H9 (cell line): ENCODE measurements at regions not wholly inside any gene's neighbourhood (a gene's known extent, or its start where the extent isn't known, plus 50 kb on each side); places are given as distances from the start of the nearest gene placed in this dataset.

Experiments
- DNase-seq: peaks from one replicate; pipeline ENCODE4 v3.0.0-alpha.2; 2017
- H2AFZ ChIP-seq: one replicate; pipeline ENCODE4 v1.6.1; 2013; ENCODE audit warnings: mild to moderate bottlenecking, low read length, control low read depth, moderate library complexity
- H2AK5ac ChIP-seq: 2 replicates; pipeline ENCODE4 v1.6.1; 2013; ENCODE audit warnings: low read length, control low read depth, mixed read lengths; ENCODE audit not compliant: insufficient read length
- H2BK120ac ChIP-seq: one replicate; pipeline ENCODE4 v1.6.1; 2013; ENCODE audit warnings: low read depth, mild to moderate bottlenecking, low read length, control low read depth, inconsistent platforms; ENCODE audit not compliant: poor library complexity, severe bottlenecking
- H2BK12ac ChIP-seq: 2 replicates; pipeline ENCODE4 v1.6.1; 2013; ENCODE audit warnings: low read length, control low read depth, mixed read lengths, low read depth; ENCODE audit not compliant: insufficient read length
- H2BK15ac ChIP-seq: 2 replicates; pipeline ENCODE4 v1.6.1; 2013; ENCODE audit warnings: low read depth, low read length, control low read depth
- H2BK20ac ChIP-seq: one replicate; pipeline ENCODE4 v1.6.1; 2013; ENCODE audit warnings: low read depth, mild to moderate bottlenecking, low read length, control low read depth, inconsistent platforms; ENCODE audit not compliant: poor library complexity, severe bottlenecking
- H2BK5ac ChIP-seq: 2 replicates; pipeline ENCODE4 v1.6.1; 2013; ENCODE audit warnings: low read length, control low read depth, mixed read lengths; ENCODE audit not compliant: insufficient read length
- H3K14ac ChIP-seq: 2 replicates; pipeline ENCODE4 v1.6.1; 2013; ENCODE audit warnings: low read length, control low read depth; ENCODE audit not compliant: insufficient read depth
- H3K18ac ChIP-seq: 2 replicates; pipeline ENCODE4 v1.6.1; 2013; ENCODE audit warnings: low read depth, mild to moderate bottlenecking, mixed read lengths, low read length, control low read depth; ENCODE audit not compliant: insufficient read length
- H3K23ac ChIP-seq: 2 replicates; pipeline ENCODE4 v1.6.1; 2013; ENCODE audit warnings: low read length, control low read depth, mixed read lengths, low read depth; ENCODE audit not compliant: insufficient read length
- H3K23me2 ChIP-seq: 2 replicates; pipeline ENCODE4 v1.6.1; 2013; ENCODE audit warnings: low read depth, mild to moderate bottlenecking, mixed read lengths, low read length, control low read depth; ENCODE audit not compliant: insufficient read length, poor library complexity, severe bottlenecking
- H3K27ac ChIP-seq: 2 replicates; pipeline ENCODE4 v1.5.1; 2013; ENCODE audit warnings: low read length, control low read depth, mixed read lengths, low read depth; ENCODE audit not compliant: insufficient read length
- H3K27me3 ChIP-seq: 2 replicates; pipeline ENCODE4 v1.6.1; 2013; ENCODE audit warnings: low read length, control low read depth, inconsistent platforms; ENCODE audit not compliant: insufficient read depth
- H3K4ac ChIP-seq: 2 replicates; pipeline ENCODE4 v1.6.1; 2013; ENCODE audit warnings: low read depth, mild to moderate bottlenecking, control low read depth, inconsistent platforms, low read length, moderate library complexity
- H3K4me1 ChIP-seq: 2 replicates; pipeline ENCODE4 v1.6.1; 2013; ENCODE audit warnings: low read length, control low read depth, inconsistent platforms; ENCODE audit not compliant: insufficient read depth
- H3K4me2 ChIP-seq: 2 replicates; pipeline ENCODE4 v1.6.1; 2013; ENCODE audit warnings: low read length, control low read depth, mixed read lengths; ENCODE audit not compliant: insufficient read length, insufficient read depth
- H3K56ac ChIP-seq: 2 replicates; pipeline ENCODE4 v1.6.1; 2013; ENCODE audit warnings: low read depth, mild to moderate bottlenecking, mixed read lengths, low read length, control low read depth; ENCODE audit not compliant: insufficient read length
- H3K79me1 ChIP-seq: 2 replicates; pipeline ENCODE4 v1.6.1; 2013; ENCODE audit warnings: low read depth, mild to moderate bottlenecking, moderate library complexity, low read length, control low read depth, inconsistent platforms; ENCODE audit not compliant: insufficient read depth, poor library complexity, severe bottlenecking
- H3K79me2 ChIP-seq: 2 replicates; pipeline ENCODE4 v1.6.1; 2013; ENCODE audit warnings: low read length, control low read depth, inconsistent platforms; ENCODE audit not compliant: insufficient read depth
- H3K9ac ChIP-seq: 2 replicates; pipeline ENCODE4 v1.6.1; 2013; ENCODE audit warnings: low read length, control low read depth, mixed read lengths; ENCODE audit not compliant: insufficient read length; ENCODE audit errors: extremely low read depth
- H3K9me3 ChIP-seq: one replicate; pipeline ENCODE4 v1.6.1; 2013; ENCODE audit warnings: low read depth, low read length, inconsistent platforms; ENCODE audit not compliant: control insufficient read depth
- H3T11ph ChIP-seq: one replicate; pipeline ENCODE4 v1.6.1; 2013; ENCODE audit warnings: mild to moderate bottlenecking, low read length, control low read depth, inconsistent platforms
- H4K20me1 ChIP-seq: one replicate; pipeline ENCODE4 v1.6.1; 2013; ENCODE audit not compliant: control insufficient read depth, insufficient read length, insufficient read depth
- H4K5ac ChIP-seq: 2 replicates; pipeline ENCODE4 v1.6.1; 2013; ENCODE audit warnings: low read depth, mild to moderate bottlenecking, mixed read lengths, low read length, control low read depth; ENCODE audit not compliant: insufficient read length
- H4K8ac ChIP-seq: replicated peaks from 2 replicates; pipeline ENCODE4 v1.6.1; 2013; ENCODE audit warnings: low read length, control low read depth, mixed read lengths, low read depth; ENCODE audit not compliant: insufficient read length
- H4K91ac ChIP-seq: 2 replicates; pipeline ENCODE4 v1.6.1; 2013; ENCODE audit warnings: low read depth, mild to moderate bottlenecking, moderate library complexity, mixed read lengths, low read length, control low read depth; ENCODE audit not compliant: insufficient read length
- H3K27ac Mint-ChIP-seq, 3 experiments: 2 replicates in 2 of 3; 3 replicates in 1 of 3; pipeline ENCODE4 v1.8.0; 2020 to 2021; ENCODE audit warnings: mixed read lengths in 3 of 3, mild to moderate bottlenecking in 1 of 3, moderate library complexity in 1 of 3
- H3K27me3 Mint-ChIP-seq: 2 replicates; pipeline ENCODE4 v1.8.0; 2021; ENCODE audit warnings: low read depth, mild to moderate bottlenecking, moderate library complexity, mixed read lengths
- H3K36me3 Mint-ChIP-seq, 3 experiments: 2 replicates in 2 of 3; 3 replicates in 1 of 3; pipeline ENCODE4 v1.8.0; 2020 to 2021; ENCODE audit warnings: low read depth in 3 of 3, mixed read lengths in 3 of 3; ENCODE audit not compliant: insufficient read depth in 1 of 3
- H3K4me1 Mint-ChIP-seq, 2 experiments: 2 replicates each; pipeline ENCODE4 v1.8.0; 2020; ENCODE audit warnings: mixed read lengths in 2 of 2
- H3K4me3 Mint-ChIP-seq, 2 experiments: 2 replicates in 1 of 2; 3 replicates in 1 of 2; pipeline ENCODE4 v1.8.0; 2020 to 2021; ENCODE audit warnings: mild to moderate bottlenecking in 2 of 2, mixed read lengths in 2 of 2, moderate library complexity in 1 of 2
- H3K9me3 Mint-ChIP-seq, 2 experiments: 2 replicates in 1 of 2; 3 replicates in 1 of 2; pipeline ENCODE4 v1.8.0; 2020; ENCODE audit warnings: mild to moderate bottlenecking in 2 of 2, mixed read lengths in 2 of 2, moderate library complexity in 1 of 2
- WGBS: extraction: QIAGEN DNeasy Blood & Tissue Kit; methylation state at CpG from one replicate; pipeline ENCODE4 v1.1.7; 2013; ENCODE audit warnings: missing lambda C conversion rate, low lambda C conversion rate, mixed read lengths; ENCODE audit not compliant: insufficient read length; ENCODE audit errors: extremely low coverage; 5-methylcytosine and 5-hydroxymethylcytosine counted together
- TF ChIP-seq, protein P1 (sequence below): fragments of 200-600 bp; sonication (generic); conservative IDR thresholded peaks from 3 replicates; pipeline ENCODE4 v1.8.0; 2021; ENCODE audit warnings: antibody characterized with exemption, mild to moderate bottlenecking

DNA sequence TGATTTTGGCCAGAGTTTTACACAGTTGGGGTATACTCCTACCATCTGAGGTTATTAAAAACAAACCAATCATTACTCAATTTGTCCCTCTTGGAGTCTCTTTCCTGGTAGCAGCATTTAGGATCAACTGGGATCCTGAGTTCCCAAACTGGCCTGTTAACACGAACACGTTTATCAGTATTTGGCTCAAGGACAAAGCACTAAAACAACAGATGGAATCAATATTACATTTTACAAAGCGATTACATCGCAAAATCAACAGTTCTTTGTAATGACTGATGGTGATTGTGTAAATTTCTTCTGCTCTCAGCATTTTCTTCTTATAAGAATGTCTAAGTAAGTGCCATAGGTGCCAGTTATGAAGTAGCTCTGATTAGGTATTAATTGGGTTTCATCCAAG, 582.9 kb upstream of the ANKRD30A start:
- Mint-ChIP-seq H3K9me3 (no peaks in the 10 kb centered on the region), H3K4me3 (no peak overlapping the region), H3K4me1 (peaks cover 8 to 10% of the 10 kb centered on the region in 2 experiments), H3K36me3 (no peaks in the 10 kb centered on the region), H3K27me3 (no peaks in the 10 kb centered on the region), H3K27ac (no peak overlapping the region)
- H3K79me1 ChIP-seq = no peaks in the 10 kb centered on the region
- no peak overlapping the region for H4K5ac ChIP-seq
- no peak overlapping the region for H2AFZ ChIP-seq
- no peak overlapping the region for H3K18ac ChIP-seq
- H4K8ac ChIP-seq = no peak overlapping the region
- H3K56ac ChIP-seq = no peak overlapping the region
- H3K14ac ChIP-seq = no peak overlapping the region
- no peak overlapping the region for H3K4me2 ChIP-seq
- H4K20me1 ChIP-seq = no peaks in the 10 kb centered on the region
- no peaks in the 10 kb centered on the region for H3K79me2 ChIP-seq
- no peak overlapping the region for H2BK12ac ChIP-seq
- H4K91ac ChIP-seq = no peak overlapping the region
- H2AK5ac ChIP-seq = no peak overlapping the region
- H3K9me3 ChIP-seq = no peaks in the 10 kb centered on the region
- H3K27me3 ChIP-seq = no peaks in the 10 kb centered on the region
- H2BK15ac ChIP-seq = no peak overlapping the region
- WGBS = no CpG with 5 or more reads among the region's 4 CpGs
- no peak for DNase-seq
- no peak overlapping the region for H3K23ac ChIP-seq
- H3T11ph ChIP-seq = no peak overlapping the region
- no peak overlapping the region for H3K4ac ChIP-seq
- H3K27ac ChIP-seq = no peak overlapping the region
- no peak overlapping the region for H2BK5ac ChIP-seq
- H2BK20ac ChIP-seq = no peak overlapping the region
- H3K23me2 ChIP-seq = no peaks in the 10 kb centered on the region
- no peak overlapping the region for H3K9ac ChIP-seq
- no peaks in the 10 kb centered on the region for H3K4me1 ChIP-seq
- H2BK120ac ChIP-seq = no peak overlapping the region
- TF ChIP-seq, protein P1, sequence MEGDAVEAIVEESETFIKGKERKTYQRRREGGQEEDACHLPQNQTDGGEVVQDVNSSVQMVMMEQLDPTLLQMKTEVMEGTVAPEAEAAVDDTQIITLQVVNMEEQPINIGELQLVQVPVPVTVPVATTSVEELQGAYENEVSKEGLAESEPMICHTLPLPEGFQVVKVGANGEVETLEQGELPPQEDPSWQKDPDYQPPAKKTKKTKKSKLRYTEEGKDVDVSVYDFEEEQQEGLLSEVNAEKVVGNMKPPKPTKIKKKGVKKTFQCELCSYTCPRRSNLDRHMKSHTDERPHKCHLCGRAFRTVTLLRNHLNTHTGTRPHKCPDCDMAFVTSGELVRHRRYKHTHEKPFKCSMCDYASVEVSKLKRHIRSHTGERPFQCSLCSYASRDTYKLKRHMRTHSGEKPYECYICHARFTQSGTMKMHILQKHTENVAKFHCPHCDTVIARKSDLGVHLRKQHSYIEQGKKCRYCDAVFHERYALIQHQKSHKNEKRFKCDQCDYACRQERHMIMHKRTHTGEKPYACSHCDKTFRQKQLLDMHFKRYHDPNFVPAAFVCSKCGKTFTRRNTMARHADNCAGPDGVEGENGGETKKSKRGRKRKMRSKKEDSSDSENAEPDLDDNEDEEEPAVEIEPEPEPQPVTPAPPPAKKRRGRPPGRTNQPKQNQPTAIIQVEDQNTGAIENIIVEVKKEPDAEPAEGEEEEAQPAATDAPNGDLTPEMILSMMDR = no peak
